ENCODE measurements at regions not wholly inside any gene's neighbourhood (a gene's known extent, or its start where the extent isn't known, plus 50 kb on each side); places are given as distances from the start of the nearest gene placed in this dataset.

- no peaks in the 10 kb centered on the region for H3K4me1 ChIP-seq (ENCODE audit: insufficient read depth, low read length)
- intact Hi-C loops (cut with micrococcal nuclease; ENCODE audit: unreplicated experiment) (no loop called here), in situ Hi-C loops (cut with HindIII; ENCODE audit: extremely low pct_ligation_motif_present, low pct_unique_long_range_greater_than_20kb) (no loop called here)
- no peaks in the 10 kb centered on the region for H3K36me3 ChIP-seq (replicated peaks in 1 of 2; ENCODE audit: control insufficient read depth in 1 of 2, insufficient read depth in 2 of 2, low read length in 2 of 2)
- H4K20me1 ChIP-seq (ENCODE audit: insufficient read depth, low read length): no peaks in the 10 kb centered on the region
- 10% methylated on average over 4 of the region's 4 CpGs for WGBS (ENCODE audit: low lambda C conversion rate)
- ChIA-PET CTCF (ENCODE audit: low intra/inter-chr PET ratio, low total read pairs) (no interaction called here), POLR2A (no interaction called here)
- H3K4me3 ChIP-seq (replicated peaks in 1 of 3; ENCODE audit: insufficient read depth in 1 of 3, low read depth in 2 of 3, low read length in 3 of 3): no peak overlapping the region
- DNase-seq (ENCODE audit: low spot score): no peak
- no peak overlapping the region for H3K27ac ChIP-seq (ENCODE audit: extremely low read length, insufficient read depth, low read length)
- no peak overlapping the region for H3K4me2 ChIP-seq (ENCODE audit: low read depth, low read length)
- ATAC-seq: no peak
- H3K9ac ChIP-seq (ENCODE audit: insufficient read depth, low read depth, low read length): no peak overlapping the region
- TF ChIP-seq ZHX1 (CRISPR knock-in tag; IDR thresholded peaks at IDR 0.05; ENCODE audit: low read depth) (no peak), CREM (IDR thresholded peaks at IDR 0.05) (no peak), CREM (CRISPR knock-in tag; IDR thresholded peaks at IDR 0.05) (no peak), RARA (CRISPR knock-in tag; IDR thresholded peaks at IDR 0.05) (no peak), PRPF4 (IDR thresholded peaks at IDR 0.05; ENCODE audit: low read depth, low read length, poor library complexity, severe bottlenecking) (no peak), SCMH1 (CRISPR knock-in tag; IDR thresholded peaks at IDR 0.05; ENCODE audit: borderline replicate concordance) (no peak), ZNF276 (CRISPR knock-in tag; IDR thresholded peaks at IDR 0.05; ENCODE audit: low read depth) (no peak)
- BruUV-seq (replicated peaks): no TSS peak
- no peaks in the 10 kb centered on the region for H3K27me3 ChIP-seq (ENCODE audit: control insufficient read depth in 1 of 2, insufficient read depth in 2 of 2, low read length in 2 of 2)
- H3K9me3 ChIP-seq (ENCODE audit: low read length): no peaks in the 10 kb centered on the region
- H2AFZ ChIP-seq (ENCODE audit: low read length): no peak overlapping the region
- no peaks in the 10 kb centered on the region for H3K79me2 ChIP-seq (ENCODE audit: insufficient read depth, low read length)
- FAIRE-seq: no peak
Measured at GRCh38 chr4:127416115-127416514, 216.6 kb upstream of the INTU start.
